NCI-H82 treated with DMSO at 0.1 percent for 48 hours (cell line): ENCODE measurements at regions not wholly inside any gene's neighbourhood (a gene's known extent, or its start where the extent isn't known, plus 50 kb on each side); places are given as distances from the start of the nearest gene placed in this dataset.
"Not testable (repeated sequence)": the region's sequence is repeated elsewhere in the genome, so short reads cannot be mapped to it uniquely, and the experiment has no call there.

ENCODE experiments used
- DNase-seq: peaks from one replicate; lab custom pipeline; 2025; ENCODE audit not compliant: unreplicated experiment; lab: John Stamatoyannopoulos, UW

DNA sequence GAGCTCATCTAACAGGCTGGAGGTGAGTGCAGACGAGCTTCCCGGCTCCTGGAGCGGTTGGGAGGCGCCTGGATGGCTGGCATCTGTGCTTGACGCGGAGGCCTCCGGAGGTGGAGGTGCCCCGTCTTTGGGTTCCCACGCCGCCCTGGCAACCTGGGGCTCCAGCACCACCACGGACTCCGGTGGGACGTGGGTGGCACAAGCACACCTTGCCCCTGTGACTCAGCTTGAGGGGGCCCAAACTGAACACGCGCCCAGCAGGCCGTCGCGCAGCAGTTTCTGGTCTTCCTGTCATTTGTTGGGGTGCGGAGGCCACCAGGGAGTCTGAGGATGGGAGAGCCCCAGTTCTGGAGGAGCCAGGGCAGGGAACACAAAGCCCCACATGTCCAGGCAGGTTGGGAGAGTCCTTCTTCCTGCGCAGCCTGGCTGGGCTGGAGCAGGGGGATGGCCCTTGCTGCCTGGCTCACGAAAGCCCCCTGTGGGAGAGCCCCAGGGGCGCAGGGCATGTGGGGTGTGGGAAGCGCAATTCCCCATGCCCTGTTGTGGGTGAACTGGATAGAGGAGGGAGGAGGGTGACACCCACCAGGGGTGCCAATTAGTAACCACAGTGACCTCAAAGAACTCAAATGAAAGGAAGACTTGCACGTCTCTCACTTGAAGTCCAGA, 1378.6 kb upstream of the DEFB115 start:
- DNase-seq: no peak

DNA sequence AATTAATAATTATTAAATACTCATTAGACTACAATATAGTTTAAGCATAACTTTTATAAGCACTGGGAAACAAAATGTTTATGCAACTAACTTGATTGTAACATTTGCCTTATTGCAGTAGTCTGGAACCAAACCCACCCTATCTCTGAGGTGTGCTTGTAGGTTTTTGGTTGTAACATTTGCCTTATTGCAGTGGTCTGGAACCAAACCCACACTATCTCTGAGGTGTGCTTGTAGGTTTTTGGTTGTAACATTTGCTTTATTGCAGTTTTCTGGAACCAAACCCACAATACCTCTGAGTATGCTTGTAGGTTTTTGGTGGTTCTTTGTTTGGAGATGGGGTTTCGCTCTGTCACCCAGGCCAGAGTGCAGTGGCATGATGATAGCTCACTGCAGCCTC, 1376.4 kb upstream of the DEFB115 start:
- DNase-seq: not testable (repeated sequence)

DNA sequence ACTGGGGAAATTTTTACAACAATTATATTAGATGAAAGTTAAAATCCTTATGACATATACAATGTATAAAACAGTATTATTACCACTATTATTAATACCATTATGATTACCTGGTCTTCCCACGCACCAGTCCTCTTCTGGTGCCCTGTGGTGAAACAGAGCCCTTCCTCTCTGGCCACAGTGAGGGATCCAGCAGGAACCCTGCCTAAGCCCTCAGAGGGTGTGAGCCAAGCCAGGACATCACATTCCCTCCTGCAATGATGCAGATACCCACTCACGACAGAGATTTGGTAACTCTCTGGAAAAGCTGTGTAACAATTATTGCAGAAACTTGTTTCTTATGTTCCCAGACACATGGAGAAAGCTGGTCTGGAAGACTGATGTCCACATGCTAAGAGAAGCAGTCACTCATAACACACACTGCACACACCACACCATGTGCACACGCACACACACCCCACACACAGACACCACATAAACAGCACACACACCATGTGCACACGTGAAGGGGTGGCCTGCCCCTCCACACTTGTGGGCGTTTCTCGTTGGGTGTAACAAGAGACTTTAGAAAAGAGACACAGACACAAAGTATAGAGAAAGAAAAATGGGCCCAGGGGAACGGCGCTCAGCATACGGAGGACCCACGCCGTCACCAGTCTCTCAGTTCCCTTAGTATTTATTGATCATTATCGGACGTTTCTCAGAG, 1373.8 kb upstream of the DEFB115 start:
- DNase-seq: peak; percentile 52

DNA sequence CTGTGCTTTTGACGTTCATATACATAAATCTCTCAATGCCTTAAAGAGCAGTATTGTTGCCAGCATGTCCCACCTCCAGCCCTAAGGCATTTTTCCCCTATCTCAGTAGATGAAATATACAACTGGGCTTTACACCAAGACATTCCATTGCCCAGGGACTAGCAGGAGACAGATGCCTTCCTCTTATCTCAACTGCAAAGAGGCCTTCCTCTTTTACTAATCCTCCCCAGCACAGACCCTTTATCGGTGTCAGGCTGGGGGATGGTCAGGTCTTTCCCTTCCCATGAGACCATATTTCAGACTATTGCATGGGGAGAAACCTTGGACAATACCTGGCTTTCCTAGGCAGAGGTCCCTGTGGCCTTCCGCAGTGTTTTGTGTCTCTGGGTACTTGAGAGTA, 1373.1 kb upstream of the DEFB115 start:
- DNase-seq: peak; percentile 90

DNA sequence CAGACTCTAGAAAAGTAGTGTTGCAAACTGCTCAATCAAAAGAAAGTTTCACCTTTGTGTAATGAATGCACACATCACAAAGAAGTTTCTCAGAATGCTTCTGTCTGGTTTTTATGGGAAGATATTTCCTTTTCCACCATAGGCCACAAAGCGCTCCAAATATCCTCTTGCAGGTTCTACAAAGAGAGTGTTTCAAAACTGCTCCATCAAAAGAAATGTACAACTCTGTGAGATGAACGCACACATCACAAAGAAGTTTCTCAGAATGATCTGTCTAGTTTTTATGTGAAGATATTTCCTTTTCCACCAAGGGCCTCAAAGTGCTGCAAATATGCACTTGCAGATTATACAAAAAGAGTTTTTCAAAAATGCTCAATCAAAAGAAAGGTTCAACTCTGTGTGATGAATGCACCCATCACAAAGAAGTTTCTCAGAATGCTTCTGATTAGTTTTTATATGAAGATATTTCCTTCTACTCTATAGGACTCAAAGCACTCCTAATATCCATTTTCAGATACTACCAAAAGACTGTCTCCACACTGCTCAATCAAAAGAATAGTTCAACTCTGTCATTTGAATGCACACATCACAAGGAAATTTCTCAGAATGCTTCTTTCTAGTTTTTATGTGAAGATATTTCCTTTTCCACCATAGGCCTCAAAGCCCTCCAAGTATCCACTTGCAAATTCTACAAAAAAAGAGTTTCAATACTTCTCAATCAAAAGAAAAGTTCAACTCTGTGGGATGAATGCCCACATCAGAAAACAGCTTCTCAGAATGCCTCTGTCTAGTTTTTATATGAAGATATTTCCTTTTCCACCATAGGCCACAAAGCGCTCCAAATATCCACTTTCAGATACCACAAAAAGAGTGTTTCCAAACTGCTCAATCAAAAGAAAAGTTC, 1371.9 kb upstream of the DEFB115 start:
- DNase-seq: not testable (repeated sequence)

DNA sequence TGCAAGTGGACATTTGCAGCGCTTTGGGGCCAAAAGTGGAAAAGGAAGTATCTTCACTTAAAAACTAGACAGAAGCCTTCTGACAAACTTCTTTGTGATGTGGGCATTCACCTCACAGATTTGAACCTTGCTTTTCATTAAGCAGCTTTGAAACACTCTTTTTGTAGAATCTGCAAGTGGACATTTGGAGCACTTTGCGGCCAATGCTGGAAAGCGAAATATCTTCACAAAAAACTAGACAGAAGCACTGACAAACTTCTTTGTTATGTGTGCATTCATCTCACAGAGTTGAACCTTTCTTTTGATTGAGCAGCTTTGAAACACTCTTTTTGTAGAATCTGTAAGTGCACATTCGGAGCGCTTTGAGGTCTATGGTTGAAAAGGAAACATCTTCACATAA, 1365.9 kb upstream of the DEFB115 start:
- not testable (repeated sequence) for DNase-seq
